ENCODE measurements at regions not wholly inside any gene's neighbourhood (a gene's known extent, or its start where the extent isn't known, plus 50 kb on each side); places are given as distances from the start of the nearest gene placed in this dataset.

GRCh38 chr1:229003233-229004031, 267.5 kb upstream of the RAB4A start (continued):
- peak; percentile 47; the same call in 1 of the 2 replicates for TF ChIP-seq ZBTB37 (CRISPR knock-in tag; IDR thresholded peaks at IDR 0.05)
- no peak for TF ChIP-seq ZUFSP (CRISPR knock-in tag; IDR thresholded peaks at IDR 0.05; ENCODE audit: borderline replicate concordance)
- TF ChIP-seq YEATS2 (CRISPR knock-in tag; IDR thresholded peaks at IDR 0.05; ENCODE audit: borderline replicate concordance): no peak
- no peak for TF ChIP-seq AGO2 (optimal IDR thresholded peaks at IDR 0.05; ENCODE audit: low read depth, low read length)
- TF ChIP-seq KAT2B (IDR thresholded peaks at IDR 0.05; ENCODE audit: borderline replicate concordance, low read depth, low read length): no peak
- TF ChIP-seq BRD4 (CRISPR knock-in tag; IDR thresholded peaks at IDR 0.05): peak; percentile 56; the same call in 1 of the 2 replicates
- no peak for TF ChIP-seq MXD1 (CRISPR knock-in tag; IDR thresholded peaks at IDR 0.05)
- no peak for TF ChIP-seq RBAK (CRISPR knock-in tag; IDR thresholded peaks at IDR 0.05)
- TF ChIP-seq KDM6A (CRISPR knock-in tag; IDR thresholded peaks at IDR 0.05; ENCODE audit: low read depth): peak; percentile 65; the same call in 1 of the 2 replicates
- no peak for TF ChIP-seq MAFG (CRISPR knock-in tag; IDR thresholded peaks at IDR 0.05)
- no peak for TF ChIP-seq NFYC (CRISPR knock-in tag; IDR thresholded peaks at IDR 0.05)
- TF ChIP-seq PHF20 (CRISPR knock-in tag; IDR thresholded peaks at IDR 0.05): no peak
- TF ChIP-seq RNF2 (conservative IDR thresholded peaks at IDR 0.05; ENCODE audit: low read depth): no peak
- no peak for TF ChIP-seq MLXIP (CRISPR knock-in tag; IDR thresholded peaks at IDR 0.05; ENCODE audit: borderline replicate concordance)
- no peak for TF ChIP-seq SMARCE1 (IDR thresholded peaks at IDR 0.05; ENCODE audit: borderline replicate concordance)
- TF ChIP-seq PCBP2 (optimal IDR thresholded peaks at IDR 0.05; ENCODE audit: low read depth, low read length, poor library complexity, severe bottlenecking): no peak
- TF ChIP-seq TFDP1 (CRISPR knock-in tag; IDR thresholded peaks at IDR 0.05; ENCODE audit: borderline replicate concordance): peak; percentile 59; the same call in 1 of the 2 replicates
- TF ChIP-seq PLRG1 (conservative IDR thresholded peaks at IDR 0.05): no peak
- no peak for TF ChIP-seq ZNF83 (CRISPR knock-in tag; IDR thresholded peaks at IDR 0.05; ENCODE audit: borderline replicate concordance)
- TF ChIP-seq ZNF562 (CRISPR knock-in tag; IDR thresholded peaks at IDR 0.05; ENCODE audit: borderline replicate concordance): no peak
- TF ChIP-seq ZSCAN9 (CRISPR knock-in tag; IDR thresholded peaks at IDR 0.05; ENCODE audit: borderline replicate concordance): no peak
- no peak for TF ChIP-seq ZNF383 (CRISPR knock-in tag; IDR thresholded peaks at IDR 0.05; ENCODE audit: borderline replicate concordance)
- no peak; the same call in 1 of the 2 replicates for TF ChIP-seq MIXL1 (CRISPR knock-in tag; IDR thresholded peaks at IDR 0.05)

Measured in HepG2 (cell line).